ENCODE measurements at regions not wholly inside any gene's neighbourhood (a gene's known extent, or its start where the extent isn't known, plus 50 kb on each side); places are given as distances from the start of the nearest gene placed in this dataset.

DNA sequence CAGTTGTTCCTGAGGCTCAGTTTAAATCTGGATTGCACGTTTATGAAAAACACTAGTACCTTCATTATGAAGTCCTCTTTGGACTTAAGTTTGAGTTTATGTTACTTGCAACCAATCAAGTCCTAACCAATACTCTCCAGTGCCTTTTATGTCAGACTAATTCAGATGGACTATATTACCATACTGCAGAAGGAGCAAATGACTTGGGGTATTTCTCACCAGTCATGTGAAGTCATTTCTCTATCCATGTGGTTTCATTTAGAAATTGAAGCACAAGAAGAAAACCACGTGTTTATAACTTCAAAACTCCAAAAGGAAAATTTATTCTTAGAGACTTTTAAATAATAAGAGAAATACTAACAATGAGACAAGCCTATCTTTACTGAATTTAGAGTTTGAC, 201.6 kb downstream of the MBL2 start:
- no peaks in the 10 kb centered on the region for H3K36me3 ChIP-seq
- no peak for ATAC-seq
- WGBS, 4 donors: 59 to 71% (median 68%) methylated on average over 2 of the region's 2 CpGs
- no peaks in the 10 kb centered on the region for H3K4me1 ChIP-seq
- intact Hi-C loops (cut with DNase I): no loop called here
- no peak overlapping the region for H3K4me3 ChIP-seq
- no peaks in the 10 kb centered on the region for H3K9me3 ChIP-seq
- no peak for DNase-seq
- H3K27me3 ChIP-seq: peaks cover 0 to 3% (median 0%) of the 10 kb centered on the region in 9 donors
- H3K27ac ChIP-seq: no peak overlapping the region
- TF ChIP-seq POLR2A (IDR thresholded peaks at IDR 0.05): no peak
- no peak for TF ChIP-seq CTCF (IDR thresholded peaks at IDR 0.05)

DNA sequence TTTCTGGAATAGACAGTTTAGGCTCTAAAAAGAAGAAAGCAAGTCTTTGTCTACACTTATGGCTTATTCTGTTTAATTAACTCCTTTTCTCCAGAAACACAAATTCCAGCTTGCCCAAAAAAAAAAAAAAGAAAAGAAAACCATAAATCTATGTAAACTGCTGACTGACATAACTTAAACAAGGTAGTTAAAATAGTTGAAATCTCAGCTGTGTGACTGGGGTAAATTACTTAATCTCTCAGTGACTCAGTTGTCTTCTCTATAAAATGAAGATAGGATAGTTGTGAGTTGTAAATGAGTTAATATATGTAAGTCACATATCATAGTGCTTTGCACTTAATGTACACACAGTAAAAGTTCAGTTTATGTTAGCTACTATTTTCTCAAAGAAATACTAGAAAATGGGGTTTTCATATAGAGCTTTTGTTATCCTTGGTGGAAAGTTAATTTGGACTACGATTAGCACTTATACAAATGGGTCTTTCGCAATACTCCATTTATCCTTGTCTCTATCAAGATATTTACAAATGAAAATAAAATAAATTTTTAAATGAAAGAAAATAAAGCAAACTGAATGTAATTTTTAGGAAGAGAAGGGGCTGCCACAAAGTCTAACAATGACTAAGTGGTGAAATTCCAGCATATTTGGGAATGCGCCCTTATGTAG, 200.9 kb downstream of the MBL2 start:
- Histone ChIP-seq H3K4me3 (no peak overlapping the region), H3K27ac (no peak overlapping the region), H3K9me3 (no peaks in the 10 kb centered on the region), H3K36me3 (no peaks in the 10 kb centered on the region), H3K4me1 (no peaks in the 10 kb centered on the region), H3K27me3 (peaks cover 0 to 3% (median 0%) of the 10 kb centered on the region in 9 donors)
- TF ChIP-seq POLR2A (IDR thresholded peaks at IDR 0.05) (no peak), CTCF (IDR thresholded peaks at IDR 0.05) (no peak)
- ATAC-seq: no peak
- no peak for DNase-seq
- intact Hi-C loops (cut with DNase I): no loop called here
- 94 to 98% (median 96%) methylated on average over 3 of the region's 3 CpGs for WGBS, 4 donors

GRCh38 chr10:52573347-52573746, 199.2 kb downstream of the MBL2 start:
- no peak overlapping the region for H3K27ac ChIP-seq
- TF ChIP-seq CTCF (IDR thresholded peaks at IDR 0.05) (no peak), POLR2A (IDR thresholded peaks at IDR 0.05) (no peak)
- H3K4me3 ChIP-seq: no peak overlapping the region
- no peaks in the 10 kb centered on the region for H3K9me3 ChIP-seq
- peak in 1 of 5 donors; percentile 18 for DNase-seq
- intact Hi-C loops (cut with DNase I): no loop called here
- 40 to 54% (median 44%) methylated on average over 2 of the region's 2 CpGs for WGBS, 4 donors
- no peak for ATAC-seq
- peaks cover 0 to 3% (median 0%) of the 10 kb centered on the region in 9 donors for H3K27me3 ChIP-seq
- H3K4me1 ChIP-seq: no peaks in the 10 kb centered on the region
- no peaks in the 10 kb centered on the region for H3K36me3 ChIP-seq

DNA sequence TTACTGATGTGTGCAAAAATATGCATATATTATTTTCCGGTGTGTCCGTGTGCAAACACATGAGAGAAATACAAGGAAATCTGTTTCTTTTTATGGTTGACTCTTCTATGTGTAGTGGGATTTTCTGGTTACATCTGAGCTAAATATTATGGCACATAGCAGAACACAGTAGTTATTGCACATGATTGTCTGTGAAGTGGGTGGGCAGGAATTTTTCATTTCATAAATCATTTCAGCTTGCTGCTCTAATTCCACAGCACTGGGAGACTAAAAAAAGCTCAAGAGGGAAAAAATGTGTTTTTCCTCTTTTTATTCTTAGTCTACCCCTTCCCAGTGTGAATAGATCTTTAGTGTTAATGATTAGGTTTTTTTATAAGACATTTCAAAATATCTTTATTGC, 197.9 kb downstream of the MBL2 start:
- peaks cover 0 to 3% (median 0%) of the 10 kb centered on the region in 9 donors for H3K27me3 ChIP-seq
- no peak overlapping the region for H3K27ac ChIP-seq
- WGBS, 4 donors: 69 to 84% (median 72%) methylated on average over 2 of the region's 2 CpGs
- no peak overlapping the region for H3K4me3 ChIP-seq
- intact Hi-C loops (cut with DNase I): no loop called here
- no peaks in the 10 kb centered on the region for H3K36me3 ChIP-seq
- DNase-seq (no peak), ATAC-seq (no peak)
- no peaks in the 10 kb centered on the region for H3K4me1 ChIP-seq
- TF ChIP-seq POLR2A (IDR thresholded peaks at IDR 0.05) (no peak), CTCF (IDR thresholded peaks at IDR 0.05) (no peak)
- H3K9me3 ChIP-seq: no peaks in the 10 kb centered on the region
